Stimulated activated naive CD8-positive, alpha-beta T cell treated with anti-CD3 and anti-CD28 coated beads, Interleukin-15, amount 100 ng/mL, for 72 hours (primary cell): ENCODE measurements at regions not wholly inside any gene's neighbourhood (a gene's known extent, or its start where the extent isn't known, plus 50 kb on each side); places are given as distances from the start of the nearest gene placed in this dataset.
"Not testable (repeated sequence)": the region's sequence is repeated elsewhere in the genome, so short reads cannot be mapped to it uniquely, and the experiment has no call there.

ENCODE experiments used
- ATAC-seq: fragments of 150-1000 bp; cut with Tn5 transposase; 2 replicates; pipeline ENCODE4 v1.10.0; 2021; ENCODE audit warnings: mild to moderate bottlenecking, moderate library complexity
- DNase-seq, 2 donors: peaks; one replicate each; pipeline ENCODE4 v3.0.0; 2021 to 2022
- H3K27ac Mint-ChIP-seq, 2 donors: one replicate each; pipeline ENCODE4 v1.8.0; 2022; ENCODE audit warnings: mild to moderate bottlenecking in 2 of 2, mixed read lengths in 2 of 2, moderate library complexity in 2 of 2
- H3K27me3 Mint-ChIP-seq: one replicate; pipeline ENCODE4 v1.8.0; 2022; ENCODE audit warnings: mixed read lengths
- H3K4me1 Mint-ChIP-seq: one replicate; pipeline ENCODE4 v1.8.0; 2022; ENCODE audit warnings: mild to moderate bottlenecking, mixed read lengths
- H3K4me3 Mint-ChIP-seq, 2 donors: one replicate each; pipeline ENCODE4 v1.8.0; 2022; ENCODE audit warnings: mild to moderate bottlenecking in 2 of 2, mixed read lengths in 2 of 2, moderate library complexity in 1 of 2
- H3K9me3 Mint-ChIP-seq, 2 donors: one replicate each; pipeline ENCODE4 v1.8.0; 2022; ENCODE audit warnings: mixed read lengths in 2 of 2

- H3K27ac Mint-ChIP-seq = no peak overlapping the region
- H3K9me3 Mint-ChIP-seq = peaks cover 6 to 15% of the 10 kb centered on the region in 2 donors
- no peaks in the 10 kb centered on the region for H3K4me1 Mint-ChIP-seq
- DNase-seq = no peak
- H3K4me3 Mint-ChIP-seq = no peak overlapping the region
- no peaks in the 10 kb centered on the region for H3K27me3 Mint-ChIP-seq
- no peak for ATAC-seq
Measured at GRCh38 chr14:27314231-27314630, 716.4 kb upstream of the NOVA1 start.

GRCh38 chr14:27315477-27315876 lies 717.6 kb upstream of the NOVA1 start:
- Mint-ChIP-seq H3K9me3 (peaks cover 6 to 11% of the 10 kb centered on the region in 2 donors), H3K4me1 (no peaks in the 10 kb centered on the region), H3K27me3 (no peaks in the 10 kb centered on the region), H3K27ac (no peak overlapping the region), H3K4me3 (no peak overlapping the region)
- ATAC-seq (no peak), DNase-seq (no peak)

- Mint-ChIP-seq H3K9me3 (peaks cover 6 to 11% of the 10 kb centered on the region in 2 donors), H3K27me3 (no peaks in the 10 kb centered on the region), H3K27ac (no peak overlapping the region), H3K4me1 (no peaks in the 10 kb centered on the region), H3K4me3 (no peak overlapping the region)
- DNase-seq (no peak), ATAC-seq (no peak)
Measured at GRCh38 chr14:27315947-27316346, 718.1 kb upstream of the NOVA1 start.

- no peaks in the 10 kb centered on the region for H3K27me3 Mint-ChIP-seq
- ATAC-seq = no peak
Measured at GRCh38 chr14:27318774-27319420, 721.1 kb upstream of the NOVA1 start.

GRCh38 chr14:27320261-27320660 lies 722.4 kb upstream of the NOVA1 start:
- Mint-ChIP-seq H3K27ac (no peak overlapping the region), H3K27me3 (no peaks in the 10 kb centered on the region), H3K4me3 (no peak overlapping the region), H3K9me3 (peaks cover 5 to 6% of the 10 kb centered on the region in 2 donors), H3K4me1 (no peaks in the 10 kb centered on the region)
- DNase-seq (no peak), ATAC-seq (no peak)

More at GRCh38 chr14:27318774-27319420, 721.1 kb upstream of the NOVA1 start:
- Mint-ChIP-seq H3K4me1 (no peaks in the 10 kb centered on the region), H3K4me3 (no peak overlapping the region), H3K27ac (no peak overlapping the region), H3K9me3 (peaks cover 6 to 11% of the 10 kb centered on the region in 2 donors)
- DNase-seq = no peak

GRCh38 chr14:27327095-27327494 lies 729.3 kb upstream of the NOVA1 start:
- Mint-ChIP-seq H3K27me3 (no peaks in the 10 kb centered on the region), H3K27ac (no peak overlapping the region), H3K4me1 (no peaks in the 10 kb centered on the region), H3K9me3 (peaks cover 16 to 22% of the 10 kb centered on the region in 2 donors), H3K4me3 (no peak overlapping the region)
- DNase-seq (no peak), ATAC-seq (no peak)

- H3K27me3 Mint-ChIP-seq = no peaks in the 10 kb centered on the region
- H3K27ac Mint-ChIP-seq = no peak overlapping the region
- H3K4me3 Mint-ChIP-seq = no peak overlapping the region
- ATAC-seq (no peak), DNase-seq (no peak)
- H3K9me3 Mint-ChIP-seq = peaks cover 7 to 16% of the 10 kb centered on the region in 2 donors
- no peaks in the 10 kb centered on the region for H3K4me1 Mint-ChIP-seq
Measured at GRCh38 chr14:27338012-27338411, 740.2 kb upstream of the NOVA1 start.

- H3K4me1 Mint-ChIP-seq, H3K4me3 Mint-ChIP-seq, ATAC-seq, DNase-seq, H3K27me3 Mint-ChIP-seq: not testable (repeated sequence)
- peaks cover 21 to 22% of the 10 kb centered on the region in 2 donors for H3K9me3 Mint-ChIP-seq
- H3K27ac Mint-ChIP-seq = peak overlapping the region in 1 of 2 donors; percentile 34
Measured at GRCh38 chr14:27363036-27363435, 765.2 kb upstream of the NOVA1 start.

- Mint-ChIP-seq H3K4me1 (no peaks in the 10 kb centered on the region), H3K27ac (no peak overlapping the region), H3K4me3 (no peak overlapping the region), H3K27me3 (no peaks in the 10 kb centered on the region), H3K9me3 (peaks cover 8 to 14% of the 10 kb centered on the region in 2 donors)
- no peak for ATAC-seq
- no peak for DNase-seq
Measured at GRCh38 chr14:27366596-27366995, 768.8 kb upstream of the NOVA1 start.

- Mint-ChIP-seq H3K4me1 (no peaks in the 10 kb centered on the region), H3K27me3 (no peaks in the 10 kb centered on the region), H3K9me3 (peaks cover 5 to 11% of the 10 kb centered on the region in 2 donors), H3K4me3 (no peak overlapping the region), H3K27ac (no peak overlapping the region)
- DNase-seq (no peak), ATAC-seq (no peak)
Measured at GRCh38 chr14:27367345-27367744, 769.5 kb upstream of the NOVA1 start.

GRCh38 chr14:27370074-27370473 lies 772.2 kb upstream of the NOVA1 start:
- H3K9me3 Mint-ChIP-seq = peaks cover 5 to 11% of the 10 kb centered on the region in 2 donors
- no peaks in the 10 kb centered on the region for H3K27me3 Mint-ChIP-seq
- no peak overlapping the region for H3K4me3 Mint-ChIP-seq
- ATAC-seq (no peak), DNase-seq (no peak)
- no peak overlapping the region for H3K27ac Mint-ChIP-seq
- H3K4me1 Mint-ChIP-seq = no peaks in the 10 kb centered on the region

GRCh38 chr14:27370775-27371174 lies 772.9 kb upstream of the NOVA1 start:
- H3K4me1 Mint-ChIP-seq = no peaks in the 10 kb centered on the region

GRCh38 chr14:27371209-27371608 lies 773.4 kb upstream of the NOVA1 start:
- H3K9me3 Mint-ChIP-seq = peaks cover 7 to 12% of the 10 kb centered on the region in 2 donors
- H3K27ac Mint-ChIP-seq = no peak overlapping the region
- no peak overlapping the region for H3K4me3 Mint-ChIP-seq
- no peak for ATAC-seq
- DNase-seq = no peak
- H3K27me3 Mint-ChIP-seq = no peaks in the 10 kb centered on the region
- H3K4me1 Mint-ChIP-seq = no peaks in the 10 kb centered on the region

More at GRCh38 chr14:27370775-27371174, 772.9 kb upstream of the NOVA1 start:
- Mint-ChIP-seq H3K27me3 (no peaks in the 10 kb centered on the region), H3K9me3 (peaks cover 6 to 12% of the 10 kb centered on the region in 2 donors), H3K27ac (no peak overlapping the region), H3K4me3 (no peak overlapping the region)
- ATAC-seq (no peak), DNase-seq (no peak)

GRCh38 chr14:27371868-27372267 lies 774.0 kb upstream of the NOVA1 start:
- Mint-ChIP-seq H3K27ac (no peak overlapping the region), H3K9me3 (peaks cover 9 to 14% of the 10 kb centered on the region in 2 donors), H3K27me3 (no peaks in the 10 kb centered on the region), H3K4me3 (no peak overlapping the region), H3K4me1 (no peaks in the 10 kb centered on the region)
- no peak for ATAC-seq
- no peak for DNase-seq

- no peak overlapping the region for H3K27ac Mint-ChIP-seq
- H3K9me3 Mint-ChIP-seq = peaks cover 18 to 23% of the 10 kb centered on the region in 2 donors
- H3K4me1 Mint-ChIP-seq = no peaks in the 10 kb centered on the region
- H3K27me3 Mint-ChIP-seq = no peaks in the 10 kb centered on the region
- H3K4me3 Mint-ChIP-seq = no peak overlapping the region
- ATAC-seq (no peak), DNase-seq (no peak)
Measured at GRCh38 chr14:27372771-27373170, 774.9 kb upstream of the NOVA1 start.

GRCh38 chr14:27384124-27384523 lies 786.3 kb upstream of the NOVA1 start:
- peaks cover 0 to 13% of the 10 kb centered on the region in 2 donors for H3K9me3 Mint-ChIP-seq
- H3K27ac Mint-ChIP-seq = no peak overlapping the region
- DNase-seq (no peak), ATAC-seq (no peak)
- no peak overlapping the region for H3K4me3 Mint-ChIP-seq
- H3K27me3 Mint-ChIP-seq = no peaks in the 10 kb centered on the region
- no peaks in the 10 kb centered on the region for H3K4me1 Mint-ChIP-seq

GRCh38 chr14:27386391-27386790 lies 788.6 kb upstream of the NOVA1 start:
- Mint-ChIP-seq H3K9me3 (peaks cover 1 to 9% of the 10 kb centered on the region in 2 donors), H3K27me3 (no peaks in the 10 kb centered on the region), H3K27ac (no peak overlapping the region), H3K4me1 (no peaks in the 10 kb centered on the region), H3K4me3 (no peak overlapping the region)
- ATAC-seq = no peak
- DNase-seq = no peak
